ACC112 (cell line): ENCODE measurements at regions not wholly inside any gene's neighbourhood (a gene's known extent, or its start where the extent isn't known, plus 50 kb on each side); places are given as distances from the start of the nearest gene placed in this dataset.
A peak's percentile ranks its signal among the peaks of the same experiment; 100 is the strongest.

Experiments used
- H2AFZ ChIP-seq: fragments of 200-600 bp; sonication (generic); one replicate; pipeline ENCODE4 v1.6.0; 2017; ENCODE audit warnings: antibody characterized with exemption, low read length; ENCODE audit not compliant: unreplicated experiment
- H3K27ac ChIP-seq: fragments of 200-600 bp; sonication (generic); 2 replicates; pipeline ENCODE4 v1.5.1; 2014; ENCODE audit warnings: low read depth, mild to moderate bottlenecking, antibody characterized with exemption, low read length, moderate library complexity
- H3K27me3 ChIP-seq: fragments of 200-600 bp; sonication (generic); 2 replicates; pipeline ENCODE4 v1.6.1; 2014; ENCODE audit warnings: mild to moderate bottlenecking, antibody characterized with exemption, low read length, moderate library complexity, mixed read lengths; ENCODE audit not compliant: insufficient read depth
- H3K36me3 ChIP-seq: fragments of 200-600 bp; sonication (generic); 2 replicates; pipeline ENCODE4 v1.6.1; 2016; ENCODE audit warnings: mild to moderate bottlenecking, antibody characterized with exemption, low read length, moderate library complexity, mixed read lengths; ENCODE audit not compliant: insufficient read depth
- H3K4me1 ChIP-seq: fragments of 200-600 bp; sonication (generic); one replicate; pipeline ENCODE4 v1.6.1; 2016; ENCODE audit warnings: low read length, mixed read lengths; ENCODE audit not compliant: insufficient read depth, unreplicated experiment, control insufficient read depth
- H3K4me3 ChIP-seq: fragments of 200-600 bp; sonication (generic); 2 replicates; pipeline ENCODE4 v1.5.1; 2014; ENCODE audit warnings: mild to moderate bottlenecking, low read depth, low read length
- H3K79me2 ChIP-seq: fragments of 200-600 bp; sonication (generic); one replicate; pipeline ENCODE4 v1.6.0; 2016; ENCODE audit warnings: low read length; ENCODE audit not compliant: control insufficient read depth, unreplicated experiment, insufficient read depth

DNA sequence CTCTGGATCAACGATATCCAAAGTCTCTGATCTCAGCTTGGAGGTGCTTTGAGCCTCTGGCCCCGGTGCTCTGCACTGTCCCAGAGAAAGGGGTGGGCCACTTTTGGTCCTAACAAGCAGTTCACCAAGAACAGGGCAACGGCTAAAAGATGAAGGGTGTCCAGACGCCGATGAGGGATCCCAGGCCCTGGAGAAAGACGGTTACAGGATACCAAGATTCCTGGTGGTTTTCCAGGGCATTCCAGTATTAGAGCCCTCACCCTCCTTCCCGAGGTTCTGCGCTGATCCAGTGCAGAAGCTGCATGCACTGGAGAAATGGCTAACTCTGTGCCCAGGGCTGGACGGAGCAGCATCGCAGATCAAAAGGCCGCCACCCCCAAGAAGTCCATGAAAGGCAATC is 149.9 kb upstream of the IRF2BP2 start:
- no peaks in the 10 kb centered on the region for H3K36me3 ChIP-seq
- H3K4me1 ChIP-seq, result peaks cover 19% of the 10 kb centered on the region
- H2AFZ ChIP-seq, result no peak overlapping the region
- no peaks in the 10 kb centered on the region for H3K79me2 ChIP-seq
- H3K27me3 ChIP-seq, result no peaks in the 10 kb centered on the region
- no peak overlapping the region for H3K4me3 ChIP-seq
- H3K27ac ChIP-seq, result no peak overlapping the region

GRCh38 chr1:234758851-234759250 is 148.9 kb upstream of the IRF2BP2 start:
- H3K4me1 ChIP-seq, result peaks cover 20% of the 10 kb centered on the region
- H3K27ac ChIP-seq, result no peak overlapping the region
- no peaks in the 10 kb centered on the region for H3K27me3 ChIP-seq
- no peak overlapping the region for H3K4me3 ChIP-seq
- no peak overlapping the region for H2AFZ ChIP-seq
- H3K79me2 ChIP-seq, result no peaks in the 10 kb centered on the region
- no peaks in the 10 kb centered on the region for H3K36me3 ChIP-seq

GRCh38 chr1:234756857-234757256 is 146.9 kb upstream of the IRF2BP2 start:
- Histone ChIP-seq H3K27me3 (no peaks in the 10 kb centered on the region), H3K36me3 (no peaks in the 10 kb centered on the region), H3K27ac (no peak overlapping the region), H2AFZ (no peak overlapping the region), H3K4me3 (no peak overlapping the region), H3K79me2 (no peaks in the 10 kb centered on the region), H3K4me1 (peaks cover 20% of the 10 kb centered on the region)

GRCh38 chr1:234756066-234756774 is 146.2 kb upstream of the IRF2BP2 start:
- Histone ChIP-seq H3K4me3 (no peak overlapping the region), H3K36me3 (no peaks in the 10 kb centered on the region), H3K4me1 (peaks cover 20% of the 10 kb centered on the region), H2AFZ (no peak overlapping the region), H3K79me2 (no peaks in the 10 kb centered on the region), H3K27ac (no peak overlapping the region), H3K27me3 (no peaks in the 10 kb centered on the region)

GRCh38 chr1:234755449-234755863 is 145.5 kb upstream of the IRF2BP2 start:
- peaks cover 19% of the 10 kb centered on the region for H3K4me1 ChIP-seq
- H3K79me2 ChIP-seq, result no peaks in the 10 kb centered on the region
- no peaks in the 10 kb centered on the region for H3K36me3 ChIP-seq
- H3K27me3 ChIP-seq, result no peaks in the 10 kb centered on the region
- peak overlapping the region; percentile 2 for H2AFZ ChIP-seq
- H3K27ac ChIP-seq, result no peak overlapping the region
- no peak overlapping the region for H3K4me3 ChIP-seq

DNA sequence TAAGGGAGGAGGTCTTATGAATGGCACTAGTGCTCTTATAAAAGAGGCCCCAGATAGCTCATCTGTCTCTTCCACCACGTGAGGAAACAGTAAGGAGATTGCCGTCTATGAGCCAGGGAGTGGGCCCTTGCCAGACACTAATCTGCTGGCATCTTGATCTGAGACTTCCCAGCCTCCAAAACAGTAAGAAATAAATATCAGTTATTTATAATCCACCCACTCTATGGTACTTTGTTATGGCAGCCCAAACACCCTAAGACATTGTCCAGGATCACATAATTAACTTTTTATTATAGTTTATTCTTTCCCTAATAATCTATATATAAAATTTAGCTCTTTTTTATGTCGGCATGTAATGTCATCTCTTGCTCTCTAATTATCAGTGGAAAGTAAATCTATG is 144.0 kb upstream of the IRF2BP2 start:
- Histone ChIP-seq H3K4me3 (no peak overlapping the region), H3K27me3 (no peaks in the 10 kb centered on the region), H3K79me2 (no peaks in the 10 kb centered on the region), H3K27ac (no peak overlapping the region), H3K4me1 (peaks cover 15% of the 10 kb centered on the region), H2AFZ (no peak overlapping the region), H3K36me3 (no peaks in the 10 kb centered on the region)

- H3K36me3 ChIP-seq, result no peaks in the 10 kb centered on the region
- no peaks in the 10 kb centered on the region for H3K79me2 ChIP-seq
- H3K27ac ChIP-seq, result no peak overlapping the region
- no peaks in the 10 kb centered on the region for H3K27me3 ChIP-seq
- H2AFZ ChIP-seq, result no peak overlapping the region
- no peak overlapping the region for H3K4me3 ChIP-seq
- H3K4me1 ChIP-seq, result peaks cover 15% of the 10 kb centered on the region
Measured at GRCh38 chr1:234752927-234753326, 142.9 kb upstream of the IRF2BP2 start.

DNA sequence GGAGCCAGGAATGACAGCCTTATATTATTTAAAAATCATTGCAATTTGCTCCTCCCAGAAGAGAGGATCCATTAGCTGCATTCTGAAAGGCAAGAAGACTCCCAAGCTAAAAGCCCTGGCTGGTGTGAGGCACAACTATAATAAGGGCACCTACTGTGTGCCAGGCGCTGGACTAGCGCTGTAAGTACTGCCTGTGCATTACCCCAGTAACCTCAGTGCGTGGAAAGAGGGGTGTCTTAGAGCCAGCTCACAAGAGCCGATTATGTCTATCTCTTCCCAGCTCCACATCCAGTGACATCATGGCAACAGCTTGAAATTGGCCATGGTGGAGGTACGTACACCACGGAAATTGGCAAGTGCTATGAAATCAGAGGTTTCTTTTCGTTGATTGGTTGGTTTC is 141.7 kb upstream of the IRF2BP2 start:
- Histone ChIP-seq H3K36me3 (no peaks in the 10 kb centered on the region), H3K27me3 (no peaks in the 10 kb centered on the region), H3K4me3 (no peak overlapping the region), H3K4me1 (peaks cover 15% of the 10 kb centered on the region), H3K79me2 (no peaks in the 10 kb centered on the region), H2AFZ (no peak overlapping the region), H3K27ac (no peak overlapping the region)

DNA sequence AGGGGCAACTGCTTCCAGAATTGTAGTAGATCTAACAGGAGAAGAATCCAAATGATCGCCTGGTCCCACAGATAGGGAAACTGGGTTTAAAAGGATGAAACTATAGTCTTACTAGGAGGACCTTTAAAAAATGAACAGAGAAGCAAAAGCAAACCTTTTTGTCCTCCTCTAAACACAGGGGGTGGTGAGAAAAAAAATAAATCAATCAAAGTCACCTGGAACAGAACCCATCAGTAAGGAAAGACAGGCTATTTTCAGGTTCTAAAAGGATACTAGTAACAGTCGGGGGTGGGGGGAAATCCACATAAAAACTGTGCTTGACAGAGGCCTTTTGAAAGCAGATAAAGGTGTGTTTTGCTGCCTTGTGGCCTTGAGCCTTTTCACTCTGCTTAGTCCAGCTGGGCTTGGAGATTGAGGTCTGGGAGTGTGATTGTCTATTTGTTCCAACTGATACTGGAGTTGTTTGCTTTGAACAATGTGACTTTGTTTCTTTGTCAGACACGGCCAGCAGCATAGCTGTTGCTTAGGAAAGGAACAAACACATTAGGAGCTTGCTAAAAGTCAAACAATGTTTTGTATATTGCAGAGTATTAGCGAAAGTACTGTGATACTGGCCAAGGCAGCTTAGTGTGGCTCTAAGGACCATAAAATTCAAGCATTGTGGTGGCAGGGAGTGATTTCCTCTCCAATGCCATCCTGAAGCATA is 141.1 kb upstream of the IRF2BP2 start:
- Histone ChIP-seq H3K79me2 (no peaks in the 10 kb centered on the region), H3K4me1 (peaks cover 14% of the 10 kb centered on the region), H3K27me3 (no peaks in the 10 kb centered on the region), H3K36me3 (no peaks in the 10 kb centered on the region), H2AFZ (no peak overlapping the region), H3K4me3 (no peak overlapping the region), H3K27ac (no peak overlapping the region)

DNA sequence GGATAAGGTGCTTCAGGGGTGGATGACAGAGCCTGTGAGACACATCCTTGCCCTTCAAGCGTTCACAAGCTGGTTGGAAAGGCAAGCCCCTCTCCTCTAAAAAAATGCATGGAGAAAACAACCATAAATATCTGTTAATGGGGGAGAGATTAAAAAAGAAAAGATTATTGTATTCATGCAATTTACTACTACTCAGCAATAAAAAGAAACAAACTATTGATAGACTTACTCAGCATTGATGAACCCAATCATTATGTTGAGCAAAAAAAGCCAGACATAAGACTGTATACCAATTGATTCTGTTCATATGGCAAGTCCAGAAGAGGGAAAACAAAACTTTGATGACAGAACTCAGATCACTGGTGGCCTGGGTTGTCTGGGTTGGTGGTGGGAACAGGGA is 138.7 kb upstream of the IRF2BP2 start:
- peaks cover 15% of the 10 kb centered on the region for H3K4me1 ChIP-seq
- no peaks in the 10 kb centered on the region for H3K27me3 ChIP-seq
- H3K79me2 ChIP-seq, result no peaks in the 10 kb centered on the region
- H3K36me3 ChIP-seq, result no peaks in the 10 kb centered on the region
- H3K4me3 ChIP-seq, result no peak overlapping the region
- no peak overlapping the region for H3K27ac ChIP-seq
- H2AFZ ChIP-seq, result no peak overlapping the region

DNA sequence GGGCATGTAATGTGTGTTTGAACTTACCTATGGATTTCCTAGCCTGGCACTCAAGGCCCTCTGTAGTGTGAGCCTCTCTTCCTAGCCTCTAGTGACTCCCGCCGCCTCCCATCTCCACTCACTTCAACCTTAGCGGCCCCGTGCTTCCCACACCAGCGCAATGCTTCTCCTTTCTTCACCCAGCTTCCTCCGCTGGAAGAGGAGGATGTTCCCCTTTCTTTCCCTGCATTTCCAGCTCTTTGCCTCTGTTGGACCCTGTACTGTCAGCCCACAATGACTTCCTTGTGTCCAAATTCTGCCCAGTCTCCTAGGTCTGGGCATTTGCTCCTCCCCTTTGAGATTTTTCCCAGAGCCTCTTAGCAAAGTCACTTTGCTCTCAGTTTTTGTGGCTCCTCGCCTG is 138.1 kb upstream of the IRF2BP2 start:
- Histone ChIP-seq H3K4me1 (peaks cover 19% of the 10 kb centered on the region), H3K27me3 (no peaks in the 10 kb centered on the region), H3K4me3 (no peak overlapping the region), H2AFZ (no peak overlapping the region), H3K36me3 (no peaks in the 10 kb centered on the region), H3K79me2 (no peaks in the 10 kb centered on the region), H3K27ac (no peak overlapping the region)
